Prostate gland (tissue), 2 donors: ENCODE measurements at regions not wholly inside any gene's neighbourhood (a gene's known extent, or its start where the extent isn't known, plus 50 kb on each side); places are given as distances from the start of the nearest gene placed in this dataset.

Experiments
- CTCF ChIP-seq, 4 experiments: fragments of 200-600 bp in 2 of 4; fragments of 450-650 bp in 2 of 4; sonication (generic) in 2 of 4; IDR thresholded peaks; 1 replicate in 3 of 4; 2 replicates in 1 of 4; pipeline ENCODE4 v1.5.1; 2016 to 2019; ENCODE audit warnings: antibody characterized with exemption in 4 of 4, mild to moderate bottlenecking in 2 of 4, moderate library complexity in 2 of 4
- POLR2A ChIP-seq: fragments of 450-650 bp; IDR thresholded peaks from one replicate; pipeline ENCODE4 v1.6.1; 2016; ENCODE audit warnings: antibody characterized with exemption, mild to moderate bottlenecking
- POLR2AphosphoS5 ChIP-seq: sonication (generic); formaldehyde crosslinking; IDR thresholded peaks from one replicate; pipeline ENCODE4 v1.6.1; 2017; ENCODE audit warnings: antibody characterized with exemption

GRCh38 chr21:22297575-22297974, 1299.4 kb downstream of the NCAM2 start:
- TF ChIP-seq POLR2AphosphoS5 (no peak), CTCF (IDR thresholded peaks at IDR 0.05) (no peak), POLR2A (no peak)
